ENCODE measurements at regions not wholly inside any gene's neighbourhood (a gene's known extent, or its start where the extent isn't known, plus 50 kb on each side); places are given as distances from the start of the nearest gene placed in this dataset.

GRCh38 chr4:171542640-171543039, 270.6 kb upstream of the GALNTL6 start:
- H3K36me3 Mint-ChIP-seq (ENCODE audit: low read depth, unreplicated experiment) = no peaks in the 10 kb centered on the region
- H3K27me3 Mint-ChIP-seq (ENCODE audit: low read depth, unreplicated experiment) = no peaks in the 10 kb centered on the region
- Histone ChIP-seq H3K36me3 (ENCODE audit: insufficient read depth, low read length) (no peaks in the 10 kb centered on the region), H3K79me2 (ENCODE audit: insufficient read depth, low read length) (no peaks in the 10 kb centered on the region), H4K20me1 (ENCODE audit: insufficient read depth, low read length) (no peaks in the 10 kb centered on the region), H3K9ac (ENCODE audit: low read length) (no peak overlapping the region), H3K4me3 (ENCODE audit: insufficient read depth, low read depth, low read length) (no peak overlapping the region), H3K9me3 (ENCODE audit: insufficient read depth, low read depth, low read length) (no peaks in the 10 kb centered on the region), H3K27me3 (ENCODE audit: insufficient read depth, low read length) (no peaks in the 10 kb centered on the region), H3K4me1 (ENCODE audit: insufficient read depth, low read length) (no peaks in the 10 kb centered on the region), H3K27ac (ENCODE audit: low read depth, low read length) (no peak overlapping the region), H2AFZ (ENCODE audit: low read depth, low read length) (no peak overlapping the region), H3K4me2 (ENCODE audit: low read length) (no peak overlapping the region)
- H3K27ac Mint-ChIP-seq (ENCODE audit: unreplicated experiment) = no peak overlapping the region
- peaks cover 5% of the 10 kb centered on the region for H3K9me3 Mint-ChIP-seq (ENCODE audit: unreplicated experiment)
- DNase-seq (ENCODE audit: low read depth) = no peak
- no peak for TF ChIP-seq EZH2 (IDR thresholded peaks at IDR 0.05; ENCODE audit: insufficient read depth, low read length)
- TF ChIP-seq CTCF (IDR thresholded peaks at IDR 0.05; ENCODE audit: insufficient read depth, low read depth, low read length) = no peak
- FAIRE-seq = no peak
- no peak overlapping the region for H3K4me3 Mint-ChIP-seq (ENCODE audit: unreplicated experiment)
- peaks cover 2% of the 10 kb centered on the region for H3K4me1 Mint-ChIP-seq (ENCODE audit: low read depth, unreplicated experiment)

- DNase-seq (ENCODE audit: low read depth) (no peak), FAIRE-seq (no peak)
- Histone ChIP-seq H3K4me1 (ENCODE audit: insufficient read depth, low read length) (no peaks in the 10 kb centered on the region), H3K4me2 (ENCODE audit: low read length) (no peak overlapping the region), H3K27me3 (ENCODE audit: insufficient read depth, low read length) (no peaks in the 10 kb centered on the region), H3K9me3 (ENCODE audit: insufficient read depth, low read depth, low read length) (no peaks in the 10 kb centered on the region), H3K79me2 (ENCODE audit: insufficient read depth, low read length) (no peaks in the 10 kb centered on the region), H4K20me1 (ENCODE audit: insufficient read depth, low read length) (no peaks in the 10 kb centered on the region), H3K36me3 (ENCODE audit: insufficient read depth, low read length) (no peaks in the 10 kb centered on the region), H3K4me3 (ENCODE audit: insufficient read depth, low read depth, low read length) (no peak overlapping the region), H2AFZ (ENCODE audit: low read depth, low read length) (no peak overlapping the region), H3K9ac (ENCODE audit: low read length) (no peak overlapping the region), H3K27ac (ENCODE audit: low read depth, low read length) (no peak overlapping the region)
- TF ChIP-seq EZH2 (IDR thresholded peaks at IDR 0.05; ENCODE audit: insufficient read depth, low read length) (no peak), CTCF (IDR thresholded peaks at IDR 0.05; ENCODE audit: insufficient read depth, low read depth, low read length) (no peak)
- Mint-ChIP-seq H3K4me3 (ENCODE audit: unreplicated experiment) (no peak overlapping the region), H3K36me3 (ENCODE audit: low read depth, unreplicated experiment) (no peaks in the 10 kb centered on the region), H3K27me3 (ENCODE audit: low read depth, unreplicated experiment) (no peaks in the 10 kb centered on the region), H3K4me1 (ENCODE audit: low read depth, unreplicated experiment) (peaks cover 2% of the 10 kb centered on the region), H3K27ac (ENCODE audit: unreplicated experiment) (no peak overlapping the region), H3K9me3 (ENCODE audit: unreplicated experiment) (peaks cover 2% of the 10 kb centered on the region)
These were observed 274.6 kb upstream of the GALNTL6 start for GRCh38 chr4:171538601-171539100.

GRCh38 chr4:171534391-171534790, 278.8 kb upstream of the GALNTL6 start:
- Mint-ChIP-seq H3K4me3 (ENCODE audit: unreplicated experiment) (no peak overlapping the region), H3K36me3 (ENCODE audit: low read depth, unreplicated experiment) (no peaks in the 10 kb centered on the region), H3K27ac (ENCODE audit: unreplicated experiment) (no peak overlapping the region), H3K27me3 (ENCODE audit: low read depth, unreplicated experiment) (no peaks in the 10 kb centered on the region), H3K4me1 (ENCODE audit: low read depth, unreplicated experiment) (peaks cover 6% of the 10 kb centered on the region), H3K9me3 (ENCODE audit: unreplicated experiment) (peaks cover 2% of the 10 kb centered on the region)
- no peaks in the 10 kb centered on the region for H3K27me3 ChIP-seq (ENCODE audit: insufficient read depth, low read length)
- no peak overlapping the region for H3K9ac ChIP-seq (ENCODE audit: low read length)
- no peak overlapping the region for H2AFZ ChIP-seq (ENCODE audit: low read depth, low read length)
- H4K20me1 ChIP-seq (ENCODE audit: insufficient read depth, low read length) = no peaks in the 10 kb centered on the region
- TF ChIP-seq CTCF (IDR thresholded peaks at IDR 0.05; ENCODE audit: insufficient read depth, low read depth, low read length) (no peak), EZH2 (IDR thresholded peaks at IDR 0.05; ENCODE audit: insufficient read depth, low read length) (no peak)
- no peak for DNase-seq (ENCODE audit: low read depth)
- no peak for FAIRE-seq
- no peaks in the 10 kb centered on the region for H3K79me2 ChIP-seq (ENCODE audit: insufficient read depth, low read length)
- no peaks in the 10 kb centered on the region for H3K9me3 ChIP-seq (ENCODE audit: insufficient read depth, low read depth, low read length)
- H3K4me2 ChIP-seq (ENCODE audit: low read length) = no peak overlapping the region
- no peak overlapping the region for H3K4me3 ChIP-seq (ENCODE audit: insufficient read depth, low read depth, low read length)
- H3K27ac ChIP-seq (ENCODE audit: low read depth, low read length) = no peak overlapping the region
- H3K36me3 ChIP-seq (ENCODE audit: insufficient read depth, low read length) = no peaks in the 10 kb centered on the region
- H3K4me1 ChIP-seq (ENCODE audit: insufficient read depth, low read length) = no peaks in the 10 kb centered on the region

Data from astrocyte (in vitro differentiated cells and primary cell).